HG02798 (cell line): ENCODE measurements at regions not wholly inside any gene's neighbourhood (a gene's known extent, or its start where the extent isn't known, plus 50 kb on each side); places are given as distances from the start of the nearest gene placed in this dataset.

Source experiments
- ATAC-seq: cut with Tn5 transposase; IDR thresholded peaks from one replicate; pipeline ENCODE4 v1.9.1; 2021; ENCODE audit warnings: mild to moderate bottlenecking; ENCODE audit not compliant: unreplicated experiment, poor library complexity

GRCh38 chr18:22106536-22107292, 62.7 kb upstream of the GATA6 start:
- ATAC-seq, result no peak

- ATAC-seq, result no peak
Observed at GRCh38 chr18:22108674-22109073, 60.7 kb upstream of the GATA6 start.

GRCh38 chr18:22109535-22109934, 59.9 kb upstream of the GATA6 start:
- no peak for ATAC-seq

- ATAC-seq, result no peak
Observed at GRCh38 chr18:22110461-22110924, 58.9 kb upstream of the GATA6 start.

- ATAC-seq, result no peak
Observed at GRCh38 chr18:22112215-22112614, 57.2 kb upstream of the GATA6 start.

- no peak for ATAC-seq
Observed at GRCh38 chr18:22113144-22113844, 56.1 kb upstream of the GATA6 start.

GRCh38 chr18:22114526-22115321, 54.7 kb upstream of the GATA6 start:
- ATAC-seq, result no peak

- no peak for ATAC-seq
Observed at GRCh38 chr18:22115573-22115972, 53.8 kb upstream of the GATA6 start.
